ENCODE measurements at regions not wholly inside any gene's neighbourhood (a gene's known extent, or its start where the extent isn't known, plus 50 kb on each side); places are given as distances from the start of the nearest gene placed in this dataset.
"Not testable (repeated sequence)": the region's sequence is repeated elsewhere in the genome, so short reads cannot be mapped to it uniquely, and the experiment has no call there.

GRCh38 chr2:144631636-144632035 is 111.7 kb upstream of the ZEB2 start:
- no peak for DNase-seq

GRCh38 chr2:144630459-144631215 is 110.7 kb upstream of the ZEB2 start:
- DNase-seq, result no peak

GRCh38 chr2:144629935-144630334 is 110.0 kb upstream of the ZEB2 start:
- DNase-seq, result no peak

- no peak for DNase-seq
These were observed 108.6 kb upstream of the ZEB2 start for GRCh38 chr2:144628566-144628965.

GRCh38 chr2:144625626-144626025 is 105.7 kb upstream of the ZEB2 start:
- no peak for DNase-seq

GRCh38 chr2:144625226-144625625 is 105.3 kb upstream of the ZEB2 start:
- no peak for DNase-seq

- DNase-seq, result no peak
These were observed 104.5 kb upstream of the ZEB2 start for GRCh38 chr2:144624451-144624850.

- DNase-seq, result not testable (repeated sequence)
These were observed 102.5 kb upstream of the ZEB2 start for GRCh38 chr2:144622373-144622772.

GRCh38 chr2:144621266-144621665 is 101.3 kb upstream of the ZEB2 start:
- DNase-seq, result no peak

- no peak for DNase-seq
These were observed 99.8 kb upstream of the ZEB2 start for GRCh38 chr2:144619760-144620159.

- not testable (repeated sequence) for DNase-seq
These were observed 97.3 kb upstream of the ZEB2 start for GRCh38 chr2:144617171-144617570.

GRCh38 chr2:144615866-144616565 is 96.1 kb upstream of the ZEB2 start:
- DNase-seq, result no peak

GRCh38 chr2:144607891-144608521 is 88.1 kb upstream of the ZEB2 start:
- no peak for DNase-seq

GRCh38 chr2:144607099-144607498 is 87.2 kb upstream of the ZEB2 start:
- no peak for DNase-seq

GRCh38 chr2:144606466-144607095 is 86.7 kb upstream of the ZEB2 start:
- no peak for DNase-seq

- no peak for DNase-seq
These were observed 85.4 kb upstream of the ZEB2 start for GRCh38 chr2:144605231-144605840.

GRCh38 chr2:144603334-144603733 is 83.4 kb upstream of the ZEB2 start:
- no peak for DNase-seq

- no peak for DNase-seq
These were observed 79.0 kb upstream of the ZEB2 start for GRCh38 chr2:144598906-144599305.

- no peak for DNase-seq
These were observed 78.1 kb upstream of the ZEB2 start for GRCh38 chr2:144597894-144598593.

- no peak for DNase-seq
These were observed 77.5 kb upstream of the ZEB2 start for GRCh38 chr2:144597388-144597787.

- peak; percentile 2 for DNase-seq
These were observed 76.4 kb upstream of the ZEB2 start for GRCh38 chr2:144596073-144596871.

- no peak for DNase-seq
These were observed 75.8 kb upstream of the ZEB2 start for GRCh38 chr2:144595686-144596072.

Data from NCI-H2029 (cell line).